HepG2 (cell line): ENCODE measurements at regions not wholly inside any gene's neighbourhood (a gene's known extent, or its start where the extent isn't known, plus 50 kb on each side); places are given as distances from the start of the nearest gene placed in this dataset.
A peak's percentile ranks its signal among the peaks of the same experiment; 100 is the strongest.

Experiments
- ATAC-seq: fragments of 200-7000 bp; cut with Tn5 transposase; 3 replicates; pipeline ENCODE4 v1.9.1; 2020; ENCODE audit warnings: mild to moderate bottlenecking, moderate library complexity
- BruUV-seq: library from RNA; stranded (reverse); fragments of 400-500 nt; replicated peaks from 2 replicates; lab custom pipeline; 2021; lab: Mats Ljungman, UMichigan
- CTCF ChIA-PET: fragments of 300-600 bp; formaldehyde crosslinking; extraction: SDS; loops from one replicate; lab custom pipeline; 2021; ENCODE audit warnings: low total read pairs, inconsistent platforms, low intra/inter-chr PET ratio; lab: Yijun Ruan, JAX
- POLR2A ChIA-PET: fragments of 350-600 bp; sonication (Branson Sonifier 250); formaldehyde crosslinking; loops from one replicate; lab custom pipeline; 2020; ENCODE audit warnings: antibody characterized with exemption, inconsistent platforms; lab: Yijun Ruan, JAX
- DNase-seq: peaks from one replicate; pipeline ENCODE4 v3.0.0-alpha.2; 2015; ENCODE audit warnings: low spot score
- FAIRE-seq: peaks from 3 replicates; lab custom pipeline; 2011; peaks lifted over from hg19 to GRCh38; lab: Jason Lieb, UNC
- H2AFZ ChIP-seq: one replicate; pipeline ENCODE4 v1.6.1; 2011; ENCODE audit warnings: low read length, inconsistent platforms
- H3K27ac ChIP-seq: fragments of 300-600 bp; 3 replicates; pipeline ENCODE4 v1.8.0; 2011; ENCODE audit warnings: mixed run types, mild to moderate bottlenecking, mixed read lengths, low read length, inconsistent platforms; ENCODE audit not compliant: insufficient read depth; ENCODE audit errors: extremely low read length
- H3K27me3 ChIP-seq, 2 experiments: fragments of 200-600 bp in 1 of 2; 2 replicates in 1 of 2; 3 replicates in 1 of 2; pipeline versions ENCODE4 v1.6.0 to v1.8.0; 2011; ENCODE audit warnings: low read length in 2 of 2, mild to moderate bottlenecking in 2 of 2, moderate library complexity in 2 of 2, inconsistent platforms in 1 of 2; ENCODE audit not compliant: insufficient read depth in 2 of 2, control insufficient read depth in 1 of 2
- H3K36me3 ChIP-seq, 2 experiments: fragments of 200-600 bp in 1 of 2; replicated peaks in 1 of 2; 2 replicates in 1 of 2; 3 replicates in 1 of 2; pipeline versions ENCODE4 v1.5.1 to v1.8.0; 2011; ENCODE audit warnings: low read length in 2 of 2, inconsistent platforms in 1 of 2; ENCODE audit not compliant: insufficient read depth in 2 of 2, control insufficient read depth in 1 of 2
- H3K4me1 ChIP-seq: 2 replicates; pipeline ENCODE4 v1.5.1; 2012; ENCODE audit warnings: low read length, inconsistent platforms; ENCODE audit not compliant: insufficient read depth
- H3K4me2 ChIP-seq: 2 replicates; pipeline ENCODE4 v1.6.0; 2011; ENCODE audit warnings: low read depth, low read length, inconsistent platforms
- H3K4me3 ChIP-seq, 3 experiments: fragments of 200-600 bp in 1 of 3; sonication (generic), shearing (Covaris generic) in 1 of 3; replicated peaks in 1 of 3; 2 replicates each; pipeline ENCODE4 v1.5.1; 2011 to 2016; ENCODE audit warnings: low read length in 3 of 3, inconsistent platforms in 2 of 3, low read depth in 2 of 3, mild to moderate bottlenecking in 2 of 3, control low read depth in 1 of 3, mixed read lengths in 1 of 3; ENCODE audit not compliant: insufficient read depth in 1 of 3
- H3K79me2 ChIP-seq: one replicate; pipeline ENCODE4 v1.6.1; 2011; ENCODE audit warnings: low read length, inconsistent platforms; ENCODE audit not compliant: insufficient read depth
- H3K9ac ChIP-seq: 2 replicates; pipeline ENCODE4 v1.6.0; 2011; ENCODE audit warnings: mild to moderate bottlenecking, low read depth, low read length, inconsistent platforms; ENCODE audit not compliant: insufficient read depth
- H3K9me3 ChIP-seq: 2 replicates; pipeline ENCODE4 v1.5.1; 2012; ENCODE audit warnings: mild to moderate bottlenecking, low read length
- H4K20me1 ChIP-seq: 2 replicates; pipeline ENCODE4 v1.6.0; 2011; ENCODE audit warnings: inconsistent platforms, mild to moderate bottlenecking, low read length, moderate library complexity; ENCODE audit not compliant: insufficient read depth
- KDM5B ChIP-seq: sonication (generic); formaldehyde crosslinking; IDR thresholded peaks from 2 replicates; pipeline ENCODE4 v1.4.0; 2020; ENCODE audit warnings: missing genetic modification reagents, mild to moderate bottlenecking, borderline replicate concordance
- MAFF ChIP-seq: IDR thresholded peaks from 2 replicates; pipeline ENCODE4 v1.6.1; 2011; ENCODE audit warnings: low read depth, low read length, improper control_type of control experiment
- MAFK ChIP-seq, 2 experiments: IDR thresholded peaks in 1 of 2; conservative IDR thresholded peaks in 1 of 2; 2 replicates each; pipeline ENCODE4 v1.6.1; 2011; ENCODE audit warnings: improper control_type of control experiment in 2 of 2, low read length in 2 of 2
- ZNF460 ChIP-seq: sonication (generic); formaldehyde crosslinking; IDR thresholded peaks from 2 replicates; pipeline ENCODE4 v1.5.1; 2020; ENCODE audit warnings: missing genetic modification reagents, mild to moderate bottlenecking, borderline replicate concordance
- WGBS: methylation state at CpG from one replicate; pipeline ENCODE4 v1.1.6; 2017; ENCODE audit warnings: low lambda C conversion rate; 5-methylcytosine and 5-hydroxymethylcytosine counted together
- in situ Hi-C: cut with HindIII; loops from 2 replicates; pipeline ENCODE4 v1.10.0; 2017; ENCODE audit warnings: low pct_unique_long_range_greater_than_20kb; ENCODE audit not compliant: extremely low pct_ligation_motif_present
- intact Hi-C: fragments of 100-400 bp; cut with micrococcal nuclease; formaldehyde crosslinking; loops from one replicate; pipeline ENCODE4 v1.10.0; 2022; ENCODE audit not compliant: unreplicated experiment

DNA sequence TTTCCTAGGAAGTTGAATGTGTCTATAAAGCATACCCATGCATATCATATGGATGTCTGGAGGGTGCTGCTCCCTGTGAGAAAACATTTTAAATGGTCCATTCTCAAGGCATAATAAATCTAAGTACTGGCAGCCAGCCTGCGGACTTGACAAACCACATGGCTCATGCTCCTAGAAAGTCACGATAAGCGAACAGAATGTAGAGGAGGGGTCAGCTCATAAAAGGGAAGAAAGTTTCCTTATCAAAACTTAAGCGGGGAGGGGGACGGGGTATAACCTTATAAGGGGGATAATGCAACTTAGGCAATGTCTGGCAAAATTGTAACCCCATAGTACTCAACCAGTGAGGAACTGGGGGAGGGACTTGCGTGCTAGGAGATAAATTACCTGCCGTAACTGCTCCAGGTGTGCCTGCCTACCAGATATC is 159.8 kb upstream of the LMCD1 start:
- DNase-seq (no peak), ATAC-seq (no peak), FAIRE-seq (no peak)
- peaks cover 15% of the 10 kb centered on the region for H3K9me3 ChIP-seq
- no peak overlapping the region for H3K27ac ChIP-seq
- ChIA-PET POLR2A (no interaction called here), CTCF (no interaction called here)
- in situ Hi-C loops (no loop called here), intact Hi-C loops (no loop called here)
- H3K9ac ChIP-seq = no peak overlapping the region
- no peak overlapping the region for H3K4me3 ChIP-seq
- no peak overlapping the region; the same call in 1 of the 2 replicates for H3K4me2 ChIP-seq
- no peak for TF ChIP-seq ZNF460 (CRISPR knock-in tag)
- no peaks in the 10 kb centered on the region for H3K36me3 ChIP-seq
- no TSS peak for BruUV-seq
- H4K20me1 ChIP-seq = no peaks in the 10 kb centered on the region
- H3K27me3 ChIP-seq = no peaks in the 10 kb centered on the region
- H2AFZ ChIP-seq = no peak overlapping the region
- H3K4me1 ChIP-seq = no peaks in the 10 kb centered on the region
- WGBS = 8% methylated on average over 7 of the region's 7 CpGs
- H3K79me2 ChIP-seq = no peaks in the 10 kb centered on the region

DNA sequence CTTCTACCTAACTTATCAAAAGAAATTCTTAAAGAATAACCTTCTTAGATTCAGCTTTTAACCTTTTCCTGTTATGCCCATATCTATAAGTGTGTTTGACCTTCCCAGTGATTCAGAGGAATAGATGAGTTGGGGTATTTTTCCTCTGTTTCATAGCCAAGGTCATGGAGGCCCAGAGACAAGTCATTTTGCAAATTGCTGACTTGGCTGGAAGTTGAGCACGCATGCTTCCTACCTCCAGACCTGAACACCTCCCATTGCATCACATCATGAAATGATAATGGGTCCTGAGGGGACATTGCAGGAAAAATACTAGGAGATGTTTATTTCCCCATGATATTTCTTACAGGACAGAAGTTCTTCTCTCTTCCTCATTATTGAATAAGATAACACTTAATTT is 158.6 kb upstream of the LMCD1 start:
- in situ Hi-C loops = no loop called here
- Histone ChIP-seq H3K36me3 (no peaks in the 10 kb centered on the region), H3K27me3 (no peaks in the 10 kb centered on the region), H4K20me1 (no peaks in the 10 kb centered on the region), H3K9ac (no peak overlapping the region), H3K27ac (no peak overlapping the region), H3K4me3 (no peak overlapping the region), H3K79me2 (no peaks in the 10 kb centered on the region), H2AFZ (no peak overlapping the region)
- no peak for DNase-seq
- FAIRE-seq = no peak
- ATAC-seq = no peak
- POLR2A ChIA-PET = no interaction called here
- CTCF ChIA-PET = no interaction called here
- intact Hi-C loops = no loop called here
- WGBS = 20% methylated on average over 1 of the region's 1 CpG
- peak; percentile 88 to 93 for TF ChIP-seq MAFK (conservative IDR thresholded peaks at IDR 0.05 in 1 of 2, IDR thresholded peaks at IDR 0.05 in 1 of 2; ENCODE audit: low read length in 2 of 2)
- no peak for TF ChIP-seq KDM5B (CRISPR knock-in tag)
- peak; percentile 92 for TF ChIP-seq MAFF
- TF ChIP-seq, all 625 proteins: peak for 2
- no TSS peak for BruUV-seq
- no peak overlapping the region for H3K4me2 ChIP-seq
- H3K9me3 ChIP-seq = peaks cover 15% of the 10 kb centered on the region
- no peaks in the 10 kb centered on the region for H3K4me1 ChIP-seq
